NCI-H1417 treated with DMSO at 0.1 percent for 48 hours (cell line): ENCODE measurements at regions not wholly inside any gene's neighbourhood (a gene's known extent, or its start where the extent isn't known, plus 50 kb on each side); places are given as distances from the start of the nearest gene placed in this dataset.
"Not testable (repeated sequence)": the region's sequence is repeated elsewhere in the genome, so short reads cannot be mapped to it uniquely, and the experiment has no call there.

Source experiments
- DNase-seq: peaks from one replicate; lab custom pipeline; 2025; lab: John Stamatoyannopoulos, UW

- DNase-seq: no peak
These were observed 159.5 kb upstream of the EDNRB start for GRCh38 chr13:78078168-78078567.

DNA sequence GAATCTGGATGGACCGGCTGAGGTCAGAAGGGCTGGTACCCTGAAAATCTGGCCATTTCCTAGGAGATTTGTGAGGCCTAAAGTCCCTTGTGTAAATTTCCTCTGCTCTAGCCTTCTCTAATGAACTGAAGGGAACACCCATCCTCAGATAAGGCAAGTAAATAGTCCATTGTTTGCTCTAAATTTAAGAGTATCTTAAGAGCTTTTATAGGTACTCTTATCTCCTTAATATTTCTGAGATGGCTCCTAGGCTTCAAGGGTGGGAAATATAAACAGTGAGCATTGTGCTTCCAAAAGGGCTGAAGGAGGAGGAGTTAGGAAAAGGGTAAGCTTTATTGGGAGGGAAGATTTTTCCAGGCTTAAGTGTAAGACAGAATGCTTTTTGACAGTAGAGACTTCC lies 148.7 kb upstream of the EDNRB start:
- DNase-seq: no peak

GRCh38 chr13:78065141-78065540 lies 146.5 kb upstream of the EDNRB start:
- no peak for DNase-seq

- DNase-seq: no peak
These were observed 143.2 kb upstream of the EDNRB start for GRCh38 chr13:78061806-78062205.

DNA sequence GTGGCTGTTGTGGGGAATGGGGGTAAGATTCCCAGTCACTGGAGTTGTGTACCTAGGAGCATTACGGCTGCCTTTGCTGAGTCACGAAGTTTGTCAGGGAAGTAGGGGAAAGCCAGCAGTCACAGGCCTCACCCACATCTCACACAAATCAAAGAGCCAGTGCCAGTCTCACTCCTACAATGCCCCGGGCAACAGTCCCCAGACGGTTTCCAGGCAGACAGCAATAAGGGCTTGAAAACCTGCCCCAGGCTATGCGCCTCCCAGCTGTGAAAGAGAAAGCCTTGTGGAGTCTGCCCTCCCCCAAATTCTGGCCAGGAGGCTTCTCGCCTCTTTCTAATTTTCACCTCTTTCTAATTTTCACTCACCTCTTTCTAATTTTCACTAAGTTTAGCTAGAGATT lies 142.3 kb upstream of the EDNRB start:
- no peak for DNase-seq

DNA sequence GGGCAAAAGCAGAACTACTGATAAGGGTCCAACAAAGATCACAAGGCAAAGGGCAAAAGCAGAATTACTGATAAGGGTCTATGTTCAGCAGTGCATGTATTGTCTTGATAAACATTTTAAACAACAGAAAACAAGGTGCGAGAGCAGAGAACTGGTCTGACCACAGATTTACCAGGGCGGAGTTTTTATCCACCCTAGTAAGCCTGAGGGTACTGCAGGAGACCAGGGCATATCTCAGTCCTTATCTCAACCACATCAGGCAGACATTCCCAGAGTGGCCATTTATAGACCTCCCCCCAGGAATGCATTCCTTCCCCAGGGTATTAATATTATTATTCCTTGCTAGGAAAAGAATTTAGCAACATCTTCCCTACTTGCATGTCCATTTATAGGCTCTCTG lies 138.2 kb upstream of the EDNRB start:
- DNase-seq: not testable (repeated sequence)

DNA sequence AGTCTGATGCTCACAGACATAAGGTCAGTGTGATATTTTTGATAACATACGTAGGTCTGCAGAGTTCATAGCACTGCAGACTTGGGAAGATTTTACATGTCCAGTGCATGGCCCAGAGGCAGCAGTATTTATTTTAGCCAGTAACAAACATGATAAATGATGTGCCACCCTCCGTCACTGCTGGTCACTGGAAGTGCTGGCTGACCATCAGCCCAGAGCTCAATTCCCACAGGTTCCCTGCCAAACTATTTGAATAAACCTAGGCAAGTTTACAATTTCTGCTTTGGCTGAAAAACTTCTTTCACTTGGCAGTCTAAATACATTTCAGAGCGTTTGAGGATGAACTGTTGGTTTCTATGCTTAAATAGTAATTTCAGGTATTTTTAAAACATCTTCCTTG lies 135.5 kb upstream of the EDNRB start:
- no peak for DNase-seq

GRCh38 chr13:78047151-78047550 lies 128.5 kb upstream of the EDNRB start:
- no peak for DNase-seq

GRCh38 chr13:78046331-78046730 lies 127.7 kb upstream of the EDNRB start:
- no peak for DNase-seq

- no peak for DNase-seq
These were observed 127.3 kb upstream of the EDNRB start for GRCh38 chr13:78045916-78046315.

DNA sequence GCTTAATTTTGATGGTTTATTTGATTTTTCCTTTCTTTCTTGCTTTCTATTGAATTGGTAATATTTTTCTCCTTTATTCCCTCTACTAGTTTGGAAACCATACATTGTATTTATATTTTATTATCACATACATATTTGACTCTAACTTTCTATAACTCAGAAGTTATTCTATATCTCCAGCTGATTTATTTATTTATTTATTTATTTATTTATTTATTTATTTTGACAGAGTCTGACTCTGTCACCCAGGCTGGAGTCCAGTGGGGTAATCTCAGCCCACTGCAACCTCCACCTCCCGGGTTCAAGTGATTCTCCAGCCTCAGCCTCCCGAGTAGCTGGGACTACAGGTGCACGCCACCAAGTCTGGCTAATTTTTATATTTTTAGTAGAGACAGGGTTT lies 122.7 kb upstream of the EDNRB start:
- DNase-seq: not testable (repeated sequence)

GRCh38 chr13:78040205-78040830 lies 121.7 kb upstream of the EDNRB start:
- no peak for DNase-seq

DNA sequence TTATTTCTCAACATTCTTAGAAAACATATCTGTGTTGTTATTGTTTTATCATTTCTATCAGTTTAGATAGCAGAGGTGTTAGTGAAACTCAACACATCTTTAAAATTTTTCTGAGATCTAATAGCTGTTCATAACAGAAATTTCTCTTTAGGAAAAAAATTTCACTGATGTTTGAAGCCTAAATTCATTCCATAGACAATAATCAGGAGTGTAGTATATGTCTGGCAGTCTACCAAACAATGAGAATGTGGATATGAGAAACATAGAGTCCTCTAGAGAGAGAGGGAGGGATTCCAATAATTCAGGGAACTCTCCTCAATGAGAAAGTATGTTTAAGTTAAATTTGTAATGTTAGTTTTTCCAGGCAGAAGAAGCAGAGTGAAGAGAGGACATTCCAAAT lies 118.2 kb upstream of the EDNRB start:
- DNase-seq: no peak

GRCh38 chr13:78035500-78035899 lies 116.9 kb upstream of the EDNRB start:
- DNase-seq: peak; percentile 67

GRCh38 chr13:78033509-78033908 lies 114.9 kb upstream of the EDNRB start:
- DNase-seq: no peak

DNA sequence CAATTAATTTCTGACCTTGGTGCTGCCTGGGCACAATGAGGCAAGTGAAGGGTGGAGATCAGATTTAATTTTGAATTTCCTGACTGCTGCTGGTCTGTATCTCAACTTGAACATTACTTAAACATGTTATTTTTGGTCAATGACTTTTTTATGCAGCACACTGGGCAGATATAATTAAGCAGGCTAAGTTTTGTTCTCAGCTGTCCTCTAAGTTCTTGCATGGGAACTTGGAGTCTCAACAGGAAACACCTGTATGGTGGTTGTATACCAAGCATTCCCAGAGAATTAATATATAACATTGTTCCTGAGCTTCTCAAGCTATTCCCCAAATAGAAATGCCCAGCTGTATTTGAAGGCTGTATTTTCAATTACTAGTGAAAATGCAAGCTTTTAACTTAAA lies 113.5 kb upstream of the EDNRB start:
- DNase-seq: no peak

- DNase-seq: no peak
These were observed 111.8 kb upstream of the EDNRB start for GRCh38 chr13:78030341-78030896.

DNA sequence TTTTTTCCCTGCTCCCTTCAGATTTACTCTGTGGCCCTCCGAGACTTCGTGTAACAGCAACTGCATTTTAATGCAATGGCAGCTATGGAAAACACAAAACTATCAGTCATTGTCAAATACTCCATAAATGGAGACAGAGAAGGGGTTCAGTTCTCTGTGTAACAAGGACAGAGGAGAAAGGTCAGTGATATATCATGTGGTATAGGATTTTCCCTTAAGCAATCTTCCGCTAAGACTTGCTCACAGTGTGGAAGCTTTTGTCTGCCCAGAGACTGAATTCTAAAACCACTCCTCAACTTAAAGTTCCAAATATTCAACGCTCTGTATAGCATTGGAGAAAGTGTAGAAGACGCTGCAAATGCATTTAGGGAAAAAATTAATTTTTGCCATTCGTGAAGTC lies 111.3 kb upstream of the EDNRB start:
- DNase-seq: no peak

GRCh38 chr13:78028960-78029359 lies 110.3 kb upstream of the EDNRB start:
- DNase-seq: no peak

DNA sequence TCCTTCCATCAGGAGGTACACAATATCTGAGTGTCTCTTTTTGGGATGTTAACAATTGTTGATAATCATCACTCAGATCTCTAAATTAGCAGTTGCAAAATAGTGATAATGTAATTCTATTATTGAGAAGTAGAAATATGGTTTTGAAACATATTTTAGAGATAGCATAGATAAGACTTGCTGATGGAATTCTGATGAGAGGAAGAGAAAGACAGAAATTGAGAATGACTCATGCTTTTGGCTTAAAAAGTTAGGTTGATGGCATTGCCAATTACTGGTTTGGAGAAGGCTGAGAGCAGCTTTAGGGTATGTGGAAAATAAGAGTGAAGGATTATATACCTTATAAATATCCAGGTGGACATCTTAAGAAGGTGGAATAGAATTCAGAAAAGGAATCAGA lies 106.4 kb upstream of the EDNRB start:
- no peak for DNase-seq

DNA sequence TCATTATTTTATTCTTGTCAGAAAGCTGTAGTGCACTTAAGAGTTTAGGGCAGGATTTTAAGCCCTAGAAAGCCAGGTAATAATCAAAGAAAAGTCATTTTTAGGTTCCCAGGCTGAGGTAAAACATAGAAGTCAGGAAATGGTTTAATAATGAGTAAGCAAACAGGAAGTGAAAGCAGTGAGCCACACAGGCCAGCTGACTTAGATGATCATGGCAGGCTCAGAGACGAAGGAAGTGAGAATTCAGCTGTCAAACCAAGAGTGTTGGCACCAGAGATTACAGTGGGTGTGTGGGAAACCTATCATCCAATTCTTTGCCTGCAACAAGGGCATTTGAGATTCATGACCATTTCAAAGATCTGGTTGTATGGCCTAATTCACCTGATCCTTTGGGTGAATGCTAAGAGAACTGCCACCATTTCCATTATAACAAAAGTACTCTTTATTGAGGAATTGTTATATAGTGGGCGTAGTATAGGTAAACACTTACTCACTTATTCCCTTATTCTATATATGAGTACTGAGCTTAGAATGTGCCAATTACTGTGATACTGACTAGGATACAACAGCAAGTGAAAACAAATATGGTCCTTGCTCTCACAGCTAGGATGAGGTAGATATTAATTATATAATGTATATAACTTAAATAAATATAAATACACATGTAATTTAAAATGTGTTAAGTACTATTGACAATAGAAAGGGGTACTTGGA lies 103.7 kb upstream of the EDNRB start:
- DNase-seq: no peak

DNA sequence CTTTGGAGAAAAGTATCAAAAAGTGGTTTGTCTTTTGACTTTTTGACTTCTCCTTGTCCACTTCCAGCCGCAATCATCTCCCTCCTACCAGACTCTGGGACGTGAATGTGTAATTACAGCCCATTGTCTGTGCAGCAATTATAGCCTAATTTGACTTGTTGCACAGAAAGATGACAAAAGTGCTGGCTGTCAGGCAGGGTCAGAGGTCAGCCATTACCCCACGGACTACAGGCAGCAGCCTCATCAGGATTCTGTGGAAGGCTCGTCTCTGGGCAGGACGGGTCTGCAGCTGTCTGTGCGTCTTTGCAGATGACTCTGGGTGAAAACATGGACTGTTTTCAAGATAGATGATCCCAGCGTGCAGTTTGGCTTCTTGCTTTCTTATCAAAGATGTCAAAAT lies 102.2 kb upstream of the EDNRB start:
- DNase-seq: no peak

DNA sequence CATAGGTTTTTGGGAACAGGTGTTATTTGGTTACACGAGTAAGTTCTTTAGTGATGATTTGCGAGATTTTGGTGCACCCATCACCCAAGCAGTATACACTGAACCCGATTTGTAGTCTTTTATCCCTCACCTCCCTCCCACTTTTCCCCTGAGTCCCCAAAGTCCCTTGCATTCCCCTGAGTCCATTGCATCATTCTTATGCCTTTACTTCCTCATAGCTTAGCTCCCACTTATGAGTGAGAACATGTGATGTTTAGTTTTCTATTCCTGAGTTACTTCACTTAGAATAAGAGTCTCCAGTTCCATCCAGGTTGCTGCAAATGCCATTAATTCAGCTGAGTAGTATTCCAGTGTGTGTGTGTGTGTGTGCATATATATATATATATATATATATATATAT lies 97.2 kb upstream of the EDNRB start:
- DNase-seq: no peak

DNA sequence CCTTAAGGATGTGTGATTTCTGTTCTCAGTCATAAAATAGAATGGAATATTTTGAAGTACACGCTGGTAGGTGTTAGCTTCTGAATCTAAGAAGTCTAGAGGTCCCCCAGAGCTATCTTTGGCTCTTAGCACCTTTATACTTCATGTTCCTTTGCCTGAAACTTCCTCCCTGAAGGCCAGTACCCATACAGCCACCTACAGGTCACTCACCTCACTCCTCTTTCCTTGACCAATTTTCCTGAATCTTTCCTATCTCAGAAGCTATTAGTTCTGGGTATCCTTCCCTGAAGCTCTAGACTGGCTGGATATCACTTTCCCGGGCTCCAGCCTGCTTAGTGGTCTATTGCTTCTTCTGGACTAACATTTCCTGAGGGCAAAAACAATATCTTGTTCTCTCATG lies 93.4 kb upstream of the EDNRB start:
- DNase-seq: no peak
